HG03108 (cell line): ENCODE measurements at regions not wholly inside any gene's neighbourhood (a gene's known extent, or its start where the extent isn't known, plus 50 kb on each side); places are given as distances from the start of the nearest gene placed in this dataset.
"Not testable (repeated sequence)": the region's sequence is repeated elsewhere in the genome, so short reads cannot be mapped to it uniquely, and the experiment has no call there.

Experiments
- ATAC-seq: cut with Tn5 transposase; IDR thresholded peaks from one replicate; pipeline ENCODE4 v1.9.1; 2021; ENCODE audit warnings: moderate library complexity; ENCODE audit not compliant: unreplicated experiment

- no peak for ATAC-seq
These were observed 108.4 kb upstream of the ATXN3L start for GRCh38 chrX:13428053-13428786.

GRCh38 chrX:13427441-13428052 is 107.7 kb upstream of the ATXN3L start:
- no peak for ATAC-seq

GRCh38 chrX:13420545-13421183 is 100.8 kb upstream of the ATXN3L start:
- no peak for ATAC-seq

- no peak for ATAC-seq
These were observed 100.1 kb upstream of the ATXN3L start for GRCh38 chrX:13419918-13420317.

- ATAC-seq: no peak
These were observed 99.4 kb upstream of the ATXN3L start for GRCh38 chrX:13419276-13419675.

- ATAC-seq: no peak
These were observed 98.6 kb upstream of the ATXN3L start for GRCh38 chrX:13418126-13419097.

GRCh38 chrX:13415509-13415908 is 95.7 kb upstream of the ATXN3L start:
- no peak for ATAC-seq

GRCh38 chrX:13414006-13414647 is 94.3 kb upstream of the ATXN3L start:
- ATAC-seq: no peak

- no peak for ATAC-seq
These were observed 92.4 kb upstream of the ATXN3L start for GRCh38 chrX:13412208-13412600.

GRCh38 chrX:13411496-13412207 is 91.8 kb upstream of the ATXN3L start:
- ATAC-seq: no peak

- not testable (repeated sequence) for ATAC-seq
These were observed 88.7 kb upstream of the ATXN3L start for GRCh38 chrX:13408599-13408998.

- ATAC-seq: not testable (repeated sequence)
These were observed 84.9 kb upstream of the ATXN3L start for GRCh38 chrX:13404777-13405176.

GRCh38 chrX:13404364-13404763 is 84.5 kb upstream of the ATXN3L start:
- no peak for ATAC-seq

GRCh38 chrX:13401724-13402123 is 81.9 kb upstream of the ATXN3L start:
- ATAC-seq: no peak

- no peak for ATAC-seq
These were observed 79.0 kb upstream of the ATXN3L start for GRCh38 chrX:13398839-13399238.

GRCh38 chrX:13397878-13398818 is 78.3 kb upstream of the ATXN3L start:
- ATAC-seq: no peak

- no peak for ATAC-seq
These were observed 77.1 kb upstream of the ATXN3L start for GRCh38 chrX:13396924-13397323.

GRCh38 chrX:13389501-13389900 is 69.6 kb upstream of the ATXN3L start:
- ATAC-seq: no peak
